ENCODE measurements at regions not wholly inside any gene's neighbourhood (a gene's known extent, or its start where the extent isn't known, plus 50 kb on each side); places are given as distances from the start of the nearest gene placed in this dataset.

GRCh38 chr20:59428441-59429205 lies 128.2 kb downstream of the EDN3 start:
- no peak for TF ChIP-seq EP300 (IDR thresholded peaks at IDR 0.05)
- no peaks in the 10 kb centered on the region for H3K9me3 ChIP-seq
- 78 to 86% methylated on average over 13 of the region's 13 CpGs for WGBS, 2 donors

GRCh38 chr20:59429396-59429795 lies 129.0 kb downstream of the EDN3 start:
- peak overlapping the region in 1 of 4 donors; percentile 9 for H3K4me3 ChIP-seq

More at GRCh38 chr20:59428441-59429205, 128.2 kb downstream of the EDN3 start:
- no peaks in the 10 kb centered on the region for H3K36me3 ChIP-seq
- H3K27ac ChIP-seq, result no peak overlapping the region
- H3K27me3 ChIP-seq, result peaks cover 0 to 7% of the 10 kb centered on the region in 2 donors
- no peak overlapping the region for H3K4me3 ChIP-seq
- no peak for DNase-seq (ENCODE audit: low spot score in 2 of 2)
- H3K4me1 ChIP-seq, result no peaks in the 10 kb centered on the region

GRCh38 chr20:59431014-59431413 lies 130.6 kb downstream of the EDN3 start:
- H3K27ac ChIP-seq, result no peak overlapping the region
- H3K27me3 ChIP-seq, result peaks cover 0 to 7% of the 10 kb centered on the region in 2 donors
- WGBS, 2 donors, result 35 to 40% methylated on average over 2 of the region's 2 CpGs
- TF ChIP-seq CTCF (IDR thresholded peaks at IDR 0.05), result no peak
- no peak for TF ChIP-seq POLR2A (IDR thresholded peaks at IDR 0.05)
- no peak for TF ChIP-seq EP300 (IDR thresholded peaks at IDR 0.05)
- no peaks in the 10 kb centered on the region for H3K9me3 ChIP-seq
- no peaks in the 10 kb centered on the region for H3K4me1 ChIP-seq
- no peak overlapping the region for H3K4me3 ChIP-seq
- DNase-seq (ENCODE audit: low spot score in 2 of 2), result no peak
- H3K36me3 ChIP-seq, result no peaks in the 10 kb centered on the region

More at GRCh38 chr20:59429396-59429795, 129.0 kb downstream of the EDN3 start:
- Histone ChIP-seq H3K36me3 (no peaks in the 10 kb centered on the region), H3K9me3 (no peaks in the 10 kb centered on the region), H3K27me3 (peaks cover 0 to 7% of the 10 kb centered on the region in 2 donors), H3K27ac (no peak overlapping the region), H3K4me1 (no peaks in the 10 kb centered on the region)
- DNase-seq (ENCODE audit: low spot score in 2 of 2), result no peak
- WGBS, 2 donors, result 75 to 79% methylated on average over 9 of the region's 9 CpGs
- TF ChIP-seq POLR2A (IDR thresholded peaks at IDR 0.05), result no peak
- TF ChIP-seq EP300 (IDR thresholded peaks at IDR 0.05), result no peak
- TF ChIP-seq CTCF (IDR thresholded peaks at IDR 0.05), result no peak

- Histone ChIP-seq H3K36me3 (no peaks in the 10 kb centered on the region), H3K4me1 (no peaks in the 10 kb centered on the region), H3K9me3 (no peaks in the 10 kb centered on the region), H3K27ac (no peak overlapping the region), H3K27me3 (peaks cover 0 to 12% of the 10 kb centered on the region in 2 donors), H3K4me3 (no peak overlapping the region)
- DNase-seq (ENCODE audit: low spot score in 2 of 2), result no peak
- 41 to 48% methylated on average over 2 of the region's 2 CpGs for WGBS, 2 donors
- TF ChIP-seq POLR2A (IDR thresholded peaks at IDR 0.05) (no peak), EP300 (IDR thresholded peaks at IDR 0.05) (no peak), CTCF (IDR thresholded peaks at IDR 0.05) (no peak)
These were observed 134.5 kb downstream of the EDN3 start for GRCh38 chr20:59434960-59435359.

GRCh38 chr20:59435518-59435917 lies 135.1 kb downstream of the EDN3 start:
- TF ChIP-seq EP300 (IDR thresholded peaks at IDR 0.05) (no peak), POLR2A (IDR thresholded peaks at IDR 0.05) (no peak), CTCF (IDR thresholded peaks at IDR 0.05) (no peak)
- no peak overlapping the region for H3K27ac ChIP-seq
- peaks cover 0 to 12% of the 10 kb centered on the region in 2 donors for H3K27me3 ChIP-seq
- WGBS, 2 donors, result 77 to 78% methylated on average over 8 of the region's 8 CpGs
- H3K4me3 ChIP-seq, result no peak overlapping the region
- no peak for DNase-seq (ENCODE audit: low spot score in 2 of 2)
- H3K9me3 ChIP-seq, result no peaks in the 10 kb centered on the region
- no peaks in the 10 kb centered on the region for H3K36me3 ChIP-seq
- H3K4me1 ChIP-seq, result no peaks in the 10 kb centered on the region

Measured in tibial nerve (tissue), 4 donors.